ENCODE measurements at regions not wholly inside any gene's neighbourhood (a gene's known extent, or its start where the extent isn't known, plus 50 kb on each side); places are given as distances from the start of the nearest gene placed in this dataset.
A peak's percentile ranks its signal among the peaks of the same experiment; 100 is the strongest.

DNA sequence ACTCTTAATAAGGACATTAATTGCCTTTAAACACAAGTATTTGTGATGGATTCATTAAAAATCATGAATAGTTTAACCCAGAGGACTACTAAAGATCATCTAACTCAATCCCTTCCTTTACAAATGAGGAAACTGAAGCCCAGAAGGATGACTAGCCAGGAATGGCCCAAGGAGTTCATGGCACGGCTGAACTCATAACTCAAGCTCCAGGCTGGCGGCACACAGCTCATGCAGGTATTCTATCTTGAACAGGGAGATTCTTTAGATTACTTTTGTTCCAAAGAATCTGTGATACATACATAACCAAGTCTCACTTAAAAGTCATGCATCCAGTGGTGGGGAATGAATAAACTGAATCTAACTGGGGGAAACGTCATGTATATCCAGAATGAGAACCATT is 495.5 kb downstream of the ACTL7B start:
- BruUV-seq (replicated peaks): no TSS peak
- no peaks in the 10 kb centered on the region for H3K27me3 Mint-ChIP-seq (ENCODE audit: insufficient read depth, unreplicated experiment)

GRCh38 chr9:108356806-108357205 is 499.0 kb downstream of the ACTL7B start:
- ChIA-PET POLR2A (no interaction called here), CTCF (no interaction called here)
- TF ChIP-seq, protein P1, sequence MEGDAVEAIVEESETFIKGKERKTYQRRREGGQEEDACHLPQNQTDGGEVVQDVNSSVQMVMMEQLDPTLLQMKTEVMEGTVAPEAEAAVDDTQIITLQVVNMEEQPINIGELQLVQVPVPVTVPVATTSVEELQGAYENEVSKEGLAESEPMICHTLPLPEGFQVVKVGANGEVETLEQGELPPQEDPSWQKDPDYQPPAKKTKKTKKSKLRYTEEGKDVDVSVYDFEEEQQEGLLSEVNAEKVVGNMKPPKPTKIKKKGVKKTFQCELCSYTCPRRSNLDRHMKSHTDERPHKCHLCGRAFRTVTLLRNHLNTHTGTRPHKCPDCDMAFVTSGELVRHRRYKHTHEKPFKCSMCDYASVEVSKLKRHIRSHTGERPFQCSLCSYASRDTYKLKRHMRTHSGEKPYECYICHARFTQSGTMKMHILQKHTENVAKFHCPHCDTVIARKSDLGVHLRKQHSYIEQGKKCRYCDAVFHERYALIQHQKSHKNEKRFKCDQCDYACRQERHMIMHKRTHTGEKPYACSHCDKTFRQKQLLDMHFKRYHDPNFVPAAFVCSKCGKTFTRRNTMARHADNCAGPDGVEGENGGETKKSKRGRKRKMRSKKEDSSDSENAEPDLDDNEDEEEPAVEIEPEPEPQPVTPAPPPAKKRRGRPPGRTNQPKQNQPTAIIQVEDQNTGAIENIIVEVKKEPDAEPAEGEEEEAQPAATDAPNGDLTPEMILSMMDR (IDR thresholded peaks at IDR 0.05; ENCODE audit: unreplicated experiment): no peak
- H3K36me3 Mint-ChIP-seq (ENCODE audit: insufficient read depth, unreplicated experiment): no peaks in the 10 kb centered on the region
- no peak for DNase-seq (ENCODE audit: unreplicated experiment)
- H3K27me3 Mint-ChIP-seq (ENCODE audit: insufficient read depth, unreplicated experiment): no peaks in the 10 kb centered on the region
- BruUV-seq (replicated peaks): no TSS peak
- no peak overlapping the region for H3K4me3 Mint-ChIP-seq (ENCODE audit: unreplicated experiment)
- intact Hi-C loops (cut with micrococcal nuclease): no loop called here
- H3K4me1 Mint-ChIP-seq (ENCODE audit: insufficient read depth, unreplicated experiment): no peaks in the 10 kb centered on the region
- peak overlapping the region; percentile 43 for H3K27ac Mint-ChIP-seq (ENCODE audit: low read depth, unreplicated experiment)
- H3K9me3 Mint-ChIP-seq (ENCODE audit: unreplicated experiment): no peaks in the 10 kb centered on the region

More for the DNA sequence above, 495.5 kb downstream of the ACTL7B start:
- TF ChIP-seq, protein P1 (IDR thresholded peaks at IDR 0.05; ENCODE audit: unreplicated experiment): no peak
- POLR2A ChIA-PET: interaction anchor here (0.6 kb wide), 2 partner anchors 14 to 36 kb away, joined by 3 to 4 read pairs; no protein-coding TSS in a partner anchor
- no peak overlapping the region for H3K4me3 Mint-ChIP-seq (ENCODE audit: unreplicated experiment)
- H3K27ac Mint-ChIP-seq (ENCODE audit: low read depth, unreplicated experiment): no peak overlapping the region
- H3K4me1 Mint-ChIP-seq (ENCODE audit: insufficient read depth, unreplicated experiment): no peaks in the 10 kb centered on the region
- CTCF ChIA-PET: no interaction called here
- intact Hi-C loops (cut with micrococcal nuclease): no loop called here
- no peak for DNase-seq (ENCODE audit: unreplicated experiment)
- no peaks in the 10 kb centered on the region for H3K9me3 Mint-ChIP-seq (ENCODE audit: unreplicated experiment)
- H3K36me3 Mint-ChIP-seq (ENCODE audit: insufficient read depth, unreplicated experiment): no peaks in the 10 kb centered on the region

DNA sequence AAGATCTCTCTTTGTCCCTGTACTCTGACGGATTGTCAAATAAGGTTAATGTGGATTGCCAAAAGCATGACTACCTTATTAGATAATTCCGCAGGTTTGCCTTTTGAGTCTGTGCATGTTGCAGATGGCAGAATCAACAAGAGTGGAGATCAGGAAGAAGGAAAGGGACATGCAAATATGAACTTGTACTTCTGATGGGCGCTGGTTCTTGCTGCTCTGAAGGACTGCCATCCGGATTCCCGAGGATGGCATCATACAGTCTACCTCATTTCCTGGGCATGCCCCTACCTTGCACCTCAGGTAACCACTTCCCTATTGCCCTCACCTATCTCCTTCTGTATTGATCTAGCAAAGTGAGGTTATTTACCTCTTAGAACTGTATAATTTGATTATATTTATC is 504.2 kb downstream of the ACTL7B start:
- intact Hi-C loops (cut with micrococcal nuclease): no loop called here
- POLR2A ChIA-PET: interaction anchor here (0.7 kb wide), 1 partner anchor 13 kb away, joined by 3 read pairs; no protein-coding TSS in a partner anchor
- Mint-ChIP-seq H3K9me3 (ENCODE audit: unreplicated experiment) (no peaks in the 10 kb centered on the region), H3K27me3 (ENCODE audit: insufficient read depth, unreplicated experiment) (no peaks in the 10 kb centered on the region), H3K27ac (ENCODE audit: low read depth, unreplicated experiment) (no peak overlapping the region), H3K4me3 (ENCODE audit: unreplicated experiment) (no peak overlapping the region), H3K36me3 (ENCODE audit: insufficient read depth, unreplicated experiment) (no peaks in the 10 kb centered on the region), H3K4me1 (ENCODE audit: insufficient read depth, unreplicated experiment) (no peaks in the 10 kb centered on the region)
- CTCF ChIA-PET: interaction anchor here (0.5 to 0.7 kb wide), 2 partner anchors 40 to 353 kb away, joined by 3 read pairs; no protein-coding TSS in a partner anchor
- TF ChIP-seq, protein P1 (IDR thresholded peaks at IDR 0.05; ENCODE audit: unreplicated experiment): no peak
- DNase-seq (ENCODE audit: unreplicated experiment): no peak
- no TSS peak for BruUV-seq (replicated peaks)

- H3K4me3 Mint-ChIP-seq (ENCODE audit: unreplicated experiment): no peak overlapping the region
- DNase-seq (ENCODE audit: unreplicated experiment): no peak
- CTCF ChIA-PET: interaction anchor here (0.7 to 1.1 kb wide), 2 partner anchors 219 to 1999 kb away, joined by 4 to 6 read pairs; no protein-coding TSS in a partner anchor
- H3K36me3 Mint-ChIP-seq (ENCODE audit: insufficient read depth, unreplicated experiment): no peaks in the 10 kb centered on the region
- intact Hi-C loops (cut with micrococcal nuclease): no loop called here
- no peaks in the 10 kb centered on the region for H3K27me3 Mint-ChIP-seq (ENCODE audit: insufficient read depth, unreplicated experiment)
- TF ChIP-seq, protein P1 (IDR thresholded peaks at IDR 0.05; ENCODE audit: unreplicated experiment): no peak
- no peak overlapping the region for H3K27ac Mint-ChIP-seq (ENCODE audit: low read depth, unreplicated experiment)
- H3K9me3 Mint-ChIP-seq (ENCODE audit: unreplicated experiment): no peaks in the 10 kb centered on the region
- POLR2A ChIA-PET: no interaction called here
- no TSS peak for BruUV-seq (replicated peaks)
- no peaks in the 10 kb centered on the region for H3K4me1 Mint-ChIP-seq (ENCODE audit: insufficient read depth, unreplicated experiment)
These were observed 508.2 kb downstream of the ACTL7B start for GRCh38 chr9:108347463-108348188.
